Right atrium auricular region (tissue), 2 donors: ENCODE measurements at regions not wholly inside any gene's neighbourhood (a gene's known extent, or its start where the extent isn't known, plus 50 kb on each side); places are given as distances from the start of the nearest gene placed in this dataset.

Source experiments
- DNase-seq: peaks from one replicate; pipeline ENCODE4 v3.0.0-alpha.2; 2019; ENCODE audit warnings: low spot score
- H3K27ac ChIP-seq, 2 donors: fragments of 200-600 bp; sonication (generic); 1 replicate in 1 of 2; 2 replicates in 1 of 2; pipeline ENCODE4 v1.5.1; 2016 to 2019
- H3K27me3 ChIP-seq, 2 donors: fragments of 200-600 bp; sonication (generic); one replicate each; pipeline versions ENCODE4 v1.5.1 to v1.6.0; 2017 to 2019
- H3K36me3 ChIP-seq: fragments of 200-600 bp; sonication (generic); one replicate; pipeline ENCODE4 v1.5.1; 2016
- H3K4me1 ChIP-seq, 2 donors: fragments of 200-600 bp; sonication (generic); one replicate each; pipeline versions ENCODE4 v1.5.1 to v1.6.0; 2017 to 2019
- H3K4me3 ChIP-seq, 2 donors: fragments of 200-600 bp; sonication (generic); 1 replicate in 1 of 2; 2 replicates in 1 of 2; pipeline ENCODE4 v1.5.1; 2017 to 2019; ENCODE audit warnings: mild to moderate bottlenecking in 1 of 2, moderate library complexity in 1 of 2
- H3K9me3 ChIP-seq, 2 donors: fragments of 200-600 bp; sonication (generic); one replicate each; pipeline ENCODE4 v1.5.1; 2019
- TF ChIP-seq, protein P1 (sequence below), 2 donors: fragments of 200-600 bp; sonication (generic); IDR thresholded peaks; one replicate each; pipeline ENCODE4 v1.5.1; 2019; ENCODE audit warnings: antibody characterized with exemption in 2 of 2

DNA sequence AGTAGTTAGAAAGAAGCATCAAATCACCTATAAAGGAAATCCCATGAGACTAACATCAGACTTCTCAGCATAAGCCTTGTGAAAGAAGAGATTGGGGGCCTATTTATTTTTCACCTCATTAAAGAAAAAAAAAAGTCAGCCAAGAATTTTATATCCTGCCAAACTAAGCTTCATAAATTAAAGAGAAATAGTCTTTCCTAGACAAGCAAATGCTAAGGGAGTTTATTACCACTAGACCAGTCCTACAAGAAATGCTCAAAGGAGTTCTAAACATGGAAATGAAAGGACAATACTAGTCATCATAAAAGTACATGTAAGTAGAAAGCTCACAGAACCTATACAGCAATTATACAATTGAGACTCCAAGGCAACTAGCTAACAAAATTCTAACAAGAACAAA, 96.5 kb upstream of the OLIG3 start:
- Histone ChIP-seq H3K4me3 (no peak overlapping the region), H3K27me3 (no peaks in the 10 kb centered on the region), H3K27ac (no peak overlapping the region), H3K36me3 (no peaks in the 10 kb centered on the region), H3K9me3 (peaks cover 0 to 22% of the 10 kb centered on the region in 2 donors), H3K4me1 (no peaks in the 10 kb centered on the region)
- TF ChIP-seq, protein P1, sequence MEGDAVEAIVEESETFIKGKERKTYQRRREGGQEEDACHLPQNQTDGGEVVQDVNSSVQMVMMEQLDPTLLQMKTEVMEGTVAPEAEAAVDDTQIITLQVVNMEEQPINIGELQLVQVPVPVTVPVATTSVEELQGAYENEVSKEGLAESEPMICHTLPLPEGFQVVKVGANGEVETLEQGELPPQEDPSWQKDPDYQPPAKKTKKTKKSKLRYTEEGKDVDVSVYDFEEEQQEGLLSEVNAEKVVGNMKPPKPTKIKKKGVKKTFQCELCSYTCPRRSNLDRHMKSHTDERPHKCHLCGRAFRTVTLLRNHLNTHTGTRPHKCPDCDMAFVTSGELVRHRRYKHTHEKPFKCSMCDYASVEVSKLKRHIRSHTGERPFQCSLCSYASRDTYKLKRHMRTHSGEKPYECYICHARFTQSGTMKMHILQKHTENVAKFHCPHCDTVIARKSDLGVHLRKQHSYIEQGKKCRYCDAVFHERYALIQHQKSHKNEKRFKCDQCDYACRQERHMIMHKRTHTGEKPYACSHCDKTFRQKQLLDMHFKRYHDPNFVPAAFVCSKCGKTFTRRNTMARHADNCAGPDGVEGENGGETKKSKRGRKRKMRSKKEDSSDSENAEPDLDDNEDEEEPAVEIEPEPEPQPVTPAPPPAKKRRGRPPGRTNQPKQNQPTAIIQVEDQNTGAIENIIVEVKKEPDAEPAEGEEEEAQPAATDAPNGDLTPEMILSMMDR (IDR thresholded peaks at IDR 0.05) = no peak
- no peak for DNase-seq

DNA sequence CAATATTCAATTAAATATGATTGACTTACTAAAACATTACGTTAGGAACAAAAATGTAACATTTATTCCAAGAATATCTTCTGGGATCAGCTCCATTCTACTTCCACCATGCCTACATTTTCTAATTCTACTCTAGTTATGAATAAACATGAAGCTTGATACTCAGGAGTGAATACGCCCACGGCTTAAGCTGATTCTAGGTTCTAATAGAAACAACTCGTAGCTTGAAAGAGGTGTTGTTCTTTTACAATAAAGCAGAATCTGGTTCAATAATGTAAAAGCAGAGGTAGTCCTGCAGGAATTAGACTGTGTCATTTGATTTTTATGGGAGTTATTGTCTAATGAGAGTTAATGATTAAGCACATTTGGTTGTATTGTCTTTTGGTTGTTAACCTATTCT, 107.3 kb upstream of the OLIG3 start:
- no peak for DNase-seq
- Histone ChIP-seq H3K4me1 (no peaks in the 10 kb centered on the region), H3K36me3 (no peaks in the 10 kb centered on the region), H3K9me3 (no peaks in the 10 kb centered on the region), H3K27ac (no peak overlapping the region), H3K4me3 (no peak overlapping the region), H3K27me3 (no peaks in the 10 kb centered on the region)
- TF ChIP-seq, protein P1 (IDR thresholded peaks at IDR 0.05) = no peak

DNA sequence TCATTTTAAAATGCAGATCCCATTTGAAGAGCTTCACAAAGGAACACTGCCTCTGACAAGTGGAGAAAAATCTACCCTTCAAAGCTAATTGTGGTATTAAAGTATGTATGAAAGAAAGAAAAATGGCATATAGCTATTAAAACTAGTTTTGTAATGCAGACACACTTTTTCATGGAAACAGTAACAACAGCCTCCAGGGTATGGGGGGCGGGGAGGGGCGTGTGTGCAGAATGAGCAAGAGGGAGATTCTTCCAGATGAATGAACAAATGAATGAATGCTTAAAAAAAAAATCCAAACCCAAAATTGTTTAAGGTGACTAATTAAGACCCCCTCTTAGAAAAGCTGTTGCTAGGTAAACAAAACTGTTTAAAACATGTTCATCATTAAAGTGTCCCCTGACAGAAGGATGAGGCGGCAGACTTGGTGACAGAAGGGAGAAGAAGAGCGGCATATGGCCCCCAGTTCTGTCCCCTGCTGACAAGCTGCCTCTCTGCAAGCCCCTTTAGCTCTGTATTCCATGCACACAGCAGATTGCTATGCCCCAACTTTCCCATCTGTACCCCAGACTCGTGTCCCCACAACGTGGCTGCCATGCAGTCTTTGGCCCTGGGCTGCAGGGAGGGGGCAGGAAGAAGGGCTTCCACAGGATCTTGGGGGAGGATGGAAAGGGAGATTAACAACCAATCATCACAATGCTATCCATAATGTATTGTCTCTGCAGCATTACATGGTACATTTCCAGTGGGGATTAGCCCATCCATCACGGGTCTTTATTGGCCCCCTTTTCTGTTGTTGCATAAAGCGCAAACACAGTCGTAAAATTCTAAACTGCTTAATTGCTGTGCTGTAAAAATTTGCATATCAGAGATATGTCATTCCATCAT, 108.4 kb upstream of the OLIG3 start:
- no peak overlapping the region for H3K4me3 ChIP-seq
- DNase-seq = no peak
- TF ChIP-seq, protein P1 (IDR thresholded peaks at IDR 0.05) = no peak
- no peak overlapping the region for H3K27ac ChIP-seq
- no peaks in the 10 kb centered on the region for H3K4me1 ChIP-seq
- no peaks in the 10 kb centered on the region for H3K9me3 ChIP-seq
- no peaks in the 10 kb centered on the region for H3K27me3 ChIP-seq
- H3K36me3 ChIP-seq = no peaks in the 10 kb centered on the region

DNA sequence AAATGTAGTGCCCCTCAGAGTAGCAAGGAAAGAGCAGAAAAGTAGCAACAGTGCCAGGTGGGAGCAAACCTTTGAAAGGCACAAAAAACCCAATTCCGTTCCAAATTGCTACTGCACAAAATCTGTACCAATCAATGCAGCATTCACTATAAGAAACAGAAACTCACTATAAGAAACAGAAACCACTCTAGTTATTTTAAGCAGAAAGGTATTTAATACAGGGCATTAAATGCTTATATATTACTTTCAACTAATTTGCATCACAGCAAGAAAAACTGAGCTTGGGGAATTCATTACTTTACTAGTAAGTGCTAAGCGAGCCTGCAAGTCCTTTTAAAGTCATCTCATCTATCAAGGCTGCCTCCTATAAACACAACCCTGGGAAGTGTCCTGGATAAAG, 116.5 kb upstream of the OLIG3 start:
- Histone ChIP-seq H3K36me3 (no peaks in the 10 kb centered on the region), H3K9me3 (peaks cover 0 to 12% of the 10 kb centered on the region in 2 donors), H3K4me1 (no peaks in the 10 kb centered on the region), H3K4me3 (no peak overlapping the region), H3K27ac (no peak overlapping the region), H3K27me3 (no peaks in the 10 kb centered on the region)
- TF ChIP-seq, protein P1 (IDR thresholded peaks at IDR 0.05) = no peak
- no peak for DNase-seq

DNA sequence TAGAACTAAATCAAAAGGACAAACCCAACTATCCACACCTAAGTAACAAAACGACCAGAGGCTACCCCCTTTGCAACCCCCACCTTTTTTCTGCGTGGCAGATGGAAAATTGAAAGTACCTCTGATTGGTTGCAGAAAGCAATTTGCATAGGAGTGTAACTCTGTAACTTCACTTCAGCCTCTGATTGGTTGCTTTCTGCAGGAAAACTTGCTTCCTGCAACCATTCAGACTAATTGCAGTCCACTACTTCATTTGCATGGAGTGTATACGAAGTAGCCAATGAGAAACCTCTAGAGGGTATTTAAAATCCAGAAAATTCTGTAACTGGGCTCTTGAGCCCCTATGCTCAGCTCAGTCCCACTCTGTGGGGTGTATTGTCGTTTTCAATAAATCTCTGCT, 129.1 kb upstream of the OLIG3 start:
- Histone ChIP-seq H3K4me3 (no peak overlapping the region), H3K36me3 (no peaks in the 10 kb centered on the region), H3K27ac (no peak overlapping the region), H3K4me1 (no peaks in the 10 kb centered on the region), H3K9me3 (no peaks in the 10 kb centered on the region), H3K27me3 (no peaks in the 10 kb centered on the region)
- DNase-seq = no peak
- TF ChIP-seq, protein P1 (IDR thresholded peaks at IDR 0.05) = no peak
